ENCODE measurements at regions not wholly inside any gene's neighbourhood (a gene's known extent, or its start where the extent isn't known, plus 50 kb on each side); places are given as distances from the start of the nearest gene placed in this dataset.
"Not testable (repeated sequence)": the region's sequence is repeated elsewhere in the genome, so short reads cannot be mapped to it uniquely, and the experiment has no call there.

DNA sequence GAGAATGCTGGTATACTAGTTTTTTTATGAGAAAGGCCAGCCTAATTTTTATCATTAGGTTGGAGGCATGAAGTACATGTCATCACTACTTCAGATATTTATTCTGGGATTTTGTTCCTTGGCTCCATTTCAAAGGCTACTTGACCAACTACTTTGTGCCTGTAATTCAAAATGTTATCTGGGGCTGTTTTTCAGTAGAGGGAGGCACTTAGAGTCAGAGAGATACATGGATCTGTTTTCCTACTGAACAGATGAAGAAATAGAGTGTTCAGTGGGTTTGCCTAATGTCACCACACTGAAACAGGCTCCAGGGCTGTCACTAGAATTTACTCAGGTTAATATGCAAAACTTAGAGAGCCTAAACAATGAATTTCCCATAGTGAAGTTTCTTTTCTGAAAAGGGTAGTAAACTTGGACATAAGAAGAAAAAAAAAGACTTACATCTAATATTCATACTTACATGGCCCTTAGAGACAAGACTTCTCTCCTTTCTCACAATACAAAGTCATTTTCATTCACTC is 127.3 kb upstream of the ITGB1 start:
- TF ChIP-seq, protein P1, sequence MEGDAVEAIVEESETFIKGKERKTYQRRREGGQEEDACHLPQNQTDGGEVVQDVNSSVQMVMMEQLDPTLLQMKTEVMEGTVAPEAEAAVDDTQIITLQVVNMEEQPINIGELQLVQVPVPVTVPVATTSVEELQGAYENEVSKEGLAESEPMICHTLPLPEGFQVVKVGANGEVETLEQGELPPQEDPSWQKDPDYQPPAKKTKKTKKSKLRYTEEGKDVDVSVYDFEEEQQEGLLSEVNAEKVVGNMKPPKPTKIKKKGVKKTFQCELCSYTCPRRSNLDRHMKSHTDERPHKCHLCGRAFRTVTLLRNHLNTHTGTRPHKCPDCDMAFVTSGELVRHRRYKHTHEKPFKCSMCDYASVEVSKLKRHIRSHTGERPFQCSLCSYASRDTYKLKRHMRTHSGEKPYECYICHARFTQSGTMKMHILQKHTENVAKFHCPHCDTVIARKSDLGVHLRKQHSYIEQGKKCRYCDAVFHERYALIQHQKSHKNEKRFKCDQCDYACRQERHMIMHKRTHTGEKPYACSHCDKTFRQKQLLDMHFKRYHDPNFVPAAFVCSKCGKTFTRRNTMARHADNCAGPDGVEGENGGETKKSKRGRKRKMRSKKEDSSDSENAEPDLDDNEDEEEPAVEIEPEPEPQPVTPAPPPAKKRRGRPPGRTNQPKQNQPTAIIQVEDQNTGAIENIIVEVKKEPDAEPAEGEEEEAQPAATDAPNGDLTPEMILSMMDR (IDR thresholded peaks at IDR 0.05; ENCODE audit: control extremely low read depth, extremely low read depth) = no peak
- Histone ChIP-seq H3K9me3 (ENCODE audit: control insufficient read depth in 4 of 4, insufficient read depth in 3 of 4, low read length in 3 of 4) (peaks cover 0 to 5% (median 0%) of the 10 kb centered on the region in 4 donors), H3K27ac (ENCODE audit: low read depth in 1 of 2, low read length in 1 of 2) (no peak overlapping the region), H3K36me3 (ENCODE audit: control insufficient read depth in 4 of 4, insufficient read depth in 4 of 4, low read length in 4 of 4) (no peaks in the 10 kb centered on the region), H3K9ac (ENCODE audit: insufficient read depth in 1 of 2, low read length in 2 of 2) (no peak overlapping the region), H3K4me3 (no peak overlapping the region), H3K4me1 (ENCODE audit: control insufficient read depth in 5 of 5, insufficient read depth in 5 of 5, low read length in 5 of 5) (no peaks in the 10 kb centered on the region), H3K27me3 (ENCODE audit: control insufficient read depth in 3 of 3, insufficient read depth in 3 of 3, low read length in 2 of 3) (no peaks in the 10 kb centered on the region)
- ATAC-seq (ENCODE audit: insufficient read depth, low FRiP score) = no peak
- DNase-seq = no peak

DNA sequence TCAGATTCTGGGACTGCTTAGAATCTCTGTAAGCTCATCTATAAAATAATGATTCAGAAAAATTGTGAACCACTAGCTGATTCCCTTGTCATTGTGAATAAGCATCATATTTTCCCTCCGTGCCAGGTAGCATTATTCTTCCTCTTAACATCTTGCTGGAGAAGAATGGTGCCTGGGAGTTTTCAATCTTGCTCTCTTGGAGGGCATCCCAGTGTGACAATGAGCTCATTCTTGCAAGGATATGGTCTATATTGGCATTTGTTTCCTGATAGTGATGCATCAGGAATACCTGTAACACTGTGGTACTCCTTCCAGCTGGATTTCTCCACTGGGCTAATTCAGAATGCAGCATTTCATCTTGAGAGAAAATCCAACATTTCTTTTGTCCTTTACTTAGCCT is 126.4 kb upstream of the ITGB1 start:
- no peak for DNase-seq
- no peak for ATAC-seq (ENCODE audit: insufficient read depth, low FRiP score)

DNA sequence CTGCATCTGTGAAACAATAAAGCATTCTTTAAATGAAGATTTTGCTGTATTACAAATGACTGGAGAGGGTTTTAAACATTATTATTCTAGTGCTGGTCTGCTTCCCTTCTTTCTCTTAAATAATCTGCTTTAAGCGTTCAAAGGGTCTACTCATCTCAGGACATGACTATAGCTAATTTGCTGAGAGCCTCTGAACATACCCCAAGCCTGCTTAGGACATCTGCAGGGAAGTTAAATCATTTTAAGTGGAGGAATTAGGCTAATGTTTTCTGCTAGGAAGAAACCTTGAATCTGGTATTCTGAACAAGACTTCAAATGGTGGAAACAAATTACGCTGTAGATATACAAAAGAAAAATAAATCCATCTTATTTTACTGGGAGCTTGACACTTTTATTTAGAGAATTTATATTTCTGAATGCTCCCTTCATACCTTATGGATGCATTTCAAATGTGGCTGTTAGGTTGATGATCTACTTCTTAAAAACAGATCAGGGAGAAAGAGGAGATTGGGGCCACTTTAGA is 124.4 kb upstream of the ITGB1 start:
- TF ChIP-seq, protein P1 (IDR thresholded peaks at IDR 0.05; ENCODE audit: control extremely low read depth, extremely low read depth) = no peak
- no peaks in the 10 kb centered on the region for H3K9me3 ChIP-seq (ENCODE audit: control insufficient read depth in 4 of 4, insufficient read depth in 3 of 4, low read length in 3 of 4)
- no peak overlapping the region for H3K9ac ChIP-seq (ENCODE audit: insufficient read depth in 1 of 2, low read length in 2 of 2)
- H3K4me3 ChIP-seq = no peak overlapping the region
- no peak overlapping the region for H3K27ac ChIP-seq (ENCODE audit: low read depth in 1 of 2, low read length in 1 of 2)
- 92 to 99% methylated on average over 2 of the region's 2 CpGs for WGBS, 2 donors
- H3K4me1 ChIP-seq (ENCODE audit: control insufficient read depth in 5 of 5, insufficient read depth in 5 of 5, low read length in 5 of 5) = no peaks in the 10 kb centered on the region
- no peaks in the 10 kb centered on the region for H3K36me3 ChIP-seq (ENCODE audit: control insufficient read depth in 4 of 4, insufficient read depth in 4 of 4, low read length in 4 of 4)
- ATAC-seq (ENCODE audit: insufficient read depth, low FRiP score) = no peak
- H3K27me3 ChIP-seq (ENCODE audit: control insufficient read depth in 3 of 3, insufficient read depth in 3 of 3, low read length in 2 of 3) = no peaks in the 10 kb centered on the region
- DNase-seq = no peak

More for the DNA sequence above, 126.4 kb upstream of the ITGB1 start:
- no peak overlapping the region for H3K27ac ChIP-seq (ENCODE audit: low read depth in 1 of 2, low read length in 1 of 2)
- H3K36me3 ChIP-seq (ENCODE audit: control insufficient read depth in 4 of 4, insufficient read depth in 4 of 4, low read length in 4 of 4) = no peaks in the 10 kb centered on the region
- no peaks in the 10 kb centered on the region for H3K4me1 ChIP-seq (ENCODE audit: control insufficient read depth in 5 of 5, insufficient read depth in 5 of 5, low read length in 5 of 5)
- TF ChIP-seq, protein P1 (IDR thresholded peaks at IDR 0.05; ENCODE audit: control extremely low read depth, extremely low read depth) = no peak
- 86 to 96% methylated on average over 1 of the region's 1 CpG for WGBS, 2 donors
- no peak overlapping the region for H3K9ac ChIP-seq (ENCODE audit: insufficient read depth in 1 of 2, low read length in 2 of 2)
- H3K9me3 ChIP-seq (ENCODE audit: control insufficient read depth in 4 of 4, insufficient read depth in 3 of 4, low read length in 3 of 4) = peaks cover 0 to 5% (median 0%) of the 10 kb centered on the region in 4 donors
- no peaks in the 10 kb centered on the region for H3K27me3 ChIP-seq (ENCODE audit: control insufficient read depth in 3 of 3, insufficient read depth in 3 of 3, low read length in 2 of 3)
- H3K4me3 ChIP-seq = no peak overlapping the region

DNA sequence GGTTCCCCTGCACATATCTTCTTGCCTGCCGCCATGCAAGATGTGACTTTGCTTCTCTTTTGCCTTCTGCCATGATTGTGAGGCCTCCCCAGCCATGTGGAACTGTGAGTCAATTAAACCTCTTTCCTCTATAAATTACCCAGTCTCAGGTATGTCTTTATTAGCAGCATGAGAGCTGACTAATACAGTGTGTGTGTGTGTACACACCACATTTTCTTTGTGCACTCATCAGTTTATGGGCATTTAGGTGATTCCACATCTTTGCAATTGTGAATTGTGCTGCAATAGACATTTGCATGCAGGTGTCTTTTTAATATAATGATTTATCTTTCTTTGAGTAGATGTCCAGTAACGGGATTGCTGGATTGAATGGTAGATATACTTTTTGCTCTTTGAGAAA is 122.4 kb upstream of the ITGB1 start:
- H3K36me3 ChIP-seq (ENCODE audit: control insufficient read depth in 4 of 4, insufficient read depth in 4 of 4, low read length in 4 of 4); DNase-seq; H3K27ac ChIP-seq (ENCODE audit: low read depth in 1 of 2, low read length in 1 of 2); H3K9ac ChIP-seq (ENCODE audit: insufficient read depth in 1 of 2, low read length in 2 of 2); H3K9me3 ChIP-seq (ENCODE audit: control insufficient read depth in 4 of 4, insufficient read depth in 3 of 4, low read length in 3 of 4); H3K4me3 ChIP-seq; H3K27me3 ChIP-seq (ENCODE audit: control insufficient read depth in 3 of 3, insufficient read depth in 3 of 3, low read length in 2 of 3); H3K4me1 ChIP-seq (ENCODE audit: control insufficient read depth in 5 of 5, insufficient read depth in 5 of 5, low read length in 5 of 5); ATAC-seq (ENCODE audit: insufficient read depth, low FRiP score): not testable (repeated sequence)
- WGBS, 2 donors = 65 to 79% methylated on average over 2 of the region's 2 CpGs
